ENCODE measurements at regions not wholly inside any gene's neighbourhood (a gene's known extent, or its start where the extent isn't known, plus 50 kb on each side); places are given as distances from the start of the nearest gene placed in this dataset.

GRCh38 chr3:14275962-14276909 lies 97.6 kb downstream of the LSM3 start:
- no peaks in the 10 kb centered on the region for H3K36me3 ChIP-seq

DNA sequence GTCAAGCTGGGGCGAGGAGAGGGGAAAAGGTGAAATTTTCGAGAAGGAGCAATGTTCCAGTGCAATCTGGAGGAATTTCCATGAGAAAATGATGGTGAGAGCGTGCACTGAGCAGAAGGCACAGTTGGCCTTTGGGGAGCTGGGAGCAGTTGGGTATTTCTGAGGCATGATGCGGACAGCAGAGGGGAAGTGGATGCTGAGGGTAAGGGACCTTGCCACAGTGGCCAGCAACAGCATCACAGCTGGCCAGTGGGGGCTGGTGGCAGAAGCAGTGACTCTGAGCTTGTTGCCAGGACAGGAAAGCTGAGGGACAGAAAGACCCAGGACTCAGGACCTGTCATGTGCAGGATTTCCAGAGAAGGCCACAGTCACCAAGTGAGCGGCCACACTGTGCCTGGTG lies 98.9 kb downstream of the LSM3 start:
- TF ChIP-seq, protein P1, sequence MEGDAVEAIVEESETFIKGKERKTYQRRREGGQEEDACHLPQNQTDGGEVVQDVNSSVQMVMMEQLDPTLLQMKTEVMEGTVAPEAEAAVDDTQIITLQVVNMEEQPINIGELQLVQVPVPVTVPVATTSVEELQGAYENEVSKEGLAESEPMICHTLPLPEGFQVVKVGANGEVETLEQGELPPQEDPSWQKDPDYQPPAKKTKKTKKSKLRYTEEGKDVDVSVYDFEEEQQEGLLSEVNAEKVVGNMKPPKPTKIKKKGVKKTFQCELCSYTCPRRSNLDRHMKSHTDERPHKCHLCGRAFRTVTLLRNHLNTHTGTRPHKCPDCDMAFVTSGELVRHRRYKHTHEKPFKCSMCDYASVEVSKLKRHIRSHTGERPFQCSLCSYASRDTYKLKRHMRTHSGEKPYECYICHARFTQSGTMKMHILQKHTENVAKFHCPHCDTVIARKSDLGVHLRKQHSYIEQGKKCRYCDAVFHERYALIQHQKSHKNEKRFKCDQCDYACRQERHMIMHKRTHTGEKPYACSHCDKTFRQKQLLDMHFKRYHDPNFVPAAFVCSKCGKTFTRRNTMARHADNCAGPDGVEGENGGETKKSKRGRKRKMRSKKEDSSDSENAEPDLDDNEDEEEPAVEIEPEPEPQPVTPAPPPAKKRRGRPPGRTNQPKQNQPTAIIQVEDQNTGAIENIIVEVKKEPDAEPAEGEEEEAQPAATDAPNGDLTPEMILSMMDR (IDR thresholded peaks at IDR 0.05): no peak
- Histone ChIP-seq H3K4me3 (no peak overlapping the region), H3K27me3 (peaks cover 0 to 34% of the 10 kb centered on the region in 2 donors), H3K27ac (no peak overlapping the region), H3K9me3 (no peaks in the 10 kb centered on the region), H3K4me1 (no peaks in the 10 kb centered on the region), H3K36me3 (no peaks in the 10 kb centered on the region)
- intact Hi-C loops (cut with DNase I; ENCODE audit: low total_unique reads): no loop called here
- no peak for DNase-seq

More at GRCh38 chr3:14275962-14276909, 97.6 kb downstream of the LSM3 start:
- Histone ChIP-seq H3K4me1 (no peaks in the 10 kb centered on the region), H3K27ac (no peak overlapping the region), H3K9me3 (no peaks in the 10 kb centered on the region), H3K27me3 (peaks cover 0 to 34% of the 10 kb centered on the region in 2 donors), H3K4me3 (no peak overlapping the region)
- TF ChIP-seq, protein P1 (IDR thresholded peaks at IDR 0.05): no peak
- DNase-seq: no peak
- intact Hi-C loops (cut with DNase I; ENCODE audit: low total_unique reads): no loop called here

GRCh38 chr3:14278265-14278798 lies 99.7 kb downstream of the LSM3 start:
- Histone ChIP-seq H3K4me1 (no peaks in the 10 kb centered on the region), H3K27ac (no peak overlapping the region), H3K27me3 (peaks cover 0 to 38% of the 10 kb centered on the region in 2 donors), H3K36me3 (no peaks in the 10 kb centered on the region), H3K9me3 (no peaks in the 10 kb centered on the region), H3K4me3 (no peak overlapping the region)
- no peak for DNase-seq
- TF ChIP-seq, protein P1 (IDR thresholded peaks at IDR 0.05): no peak
- intact Hi-C loops (cut with DNase I; ENCODE audit: low total_unique reads): no loop called here

GRCh38 chr3:14278799-14279625 lies 100.4 kb downstream of the LSM3 start:
- TF ChIP-seq, protein P1 (IDR thresholded peaks at IDR 0.05): no peak
- Histone ChIP-seq H3K36me3 (no peaks in the 10 kb centered on the region), H3K4me3 (no peak overlapping the region), H3K27ac (no peak overlapping the region), H3K9me3 (no peaks in the 10 kb centered on the region), H3K4me1 (no peaks in the 10 kb centered on the region), H3K27me3 (peaks cover 0 to 37% of the 10 kb centered on the region in 2 donors)
- no peak for DNase-seq
- intact Hi-C loops (cut with DNase I; ENCODE audit: low total_unique reads): no loop called here

GRCh38 chr3:14279626-14280061 lies 101.0 kb downstream of the LSM3 start:
- peaks cover 0 to 36% of the 10 kb centered on the region in 2 donors for H3K27me3 ChIP-seq
- intact Hi-C loops (cut with DNase I; ENCODE audit: low total_unique reads): no loop called here
- TF ChIP-seq, protein P1 (IDR thresholded peaks at IDR 0.05): no peak

More at GRCh38 chr3:14279626-14280061, 101.0 kb downstream of the LSM3 start:
- no peak for DNase-seq
- no peaks in the 10 kb centered on the region for H3K9me3 ChIP-seq
- no peak overlapping the region for H3K4me3 ChIP-seq
- no peaks in the 10 kb centered on the region for H3K4me1 ChIP-seq
- no peak overlapping the region for H3K27ac ChIP-seq
- H3K36me3 ChIP-seq: no peaks in the 10 kb centered on the region

Data from tibial artery (tissue), 4 donors.